ENCODE measurements at regions not wholly inside any gene's neighbourhood (a gene's known extent, or its start where the extent isn't known, plus 50 kb on each side); places are given as distances from the start of the nearest gene placed in this dataset.

- no peak overlapping the region for H3K27ac Mint-ChIP-seq
- no peak for DNase-seq (ENCODE audit: low spot score in 2 of 2, unreplicated experiment in 2 of 2)
- peaks cover 5% of the 10 kb centered on the region for H3K4me1 Mint-ChIP-seq
- no peaks in the 10 kb centered on the region for H3K36me3 Mint-ChIP-seq
- no peaks in the 10 kb centered on the region for H3K9me3 Mint-ChIP-seq
- H3K27me3 Mint-ChIP-seq (ENCODE audit: low read depth): peaks cover 57% of the 10 kb centered on the region
- TF ChIP-seq CTCF (IDR thresholded peaks at IDR 0.05; ENCODE audit: unreplicated experiment): no peak
- H3K4me3 Mint-ChIP-seq: no peak overlapping the region
Measured at GRCh38 chr16:55078153-55078552, 147.5 kb downstream of the IRX5 start.

DNA sequence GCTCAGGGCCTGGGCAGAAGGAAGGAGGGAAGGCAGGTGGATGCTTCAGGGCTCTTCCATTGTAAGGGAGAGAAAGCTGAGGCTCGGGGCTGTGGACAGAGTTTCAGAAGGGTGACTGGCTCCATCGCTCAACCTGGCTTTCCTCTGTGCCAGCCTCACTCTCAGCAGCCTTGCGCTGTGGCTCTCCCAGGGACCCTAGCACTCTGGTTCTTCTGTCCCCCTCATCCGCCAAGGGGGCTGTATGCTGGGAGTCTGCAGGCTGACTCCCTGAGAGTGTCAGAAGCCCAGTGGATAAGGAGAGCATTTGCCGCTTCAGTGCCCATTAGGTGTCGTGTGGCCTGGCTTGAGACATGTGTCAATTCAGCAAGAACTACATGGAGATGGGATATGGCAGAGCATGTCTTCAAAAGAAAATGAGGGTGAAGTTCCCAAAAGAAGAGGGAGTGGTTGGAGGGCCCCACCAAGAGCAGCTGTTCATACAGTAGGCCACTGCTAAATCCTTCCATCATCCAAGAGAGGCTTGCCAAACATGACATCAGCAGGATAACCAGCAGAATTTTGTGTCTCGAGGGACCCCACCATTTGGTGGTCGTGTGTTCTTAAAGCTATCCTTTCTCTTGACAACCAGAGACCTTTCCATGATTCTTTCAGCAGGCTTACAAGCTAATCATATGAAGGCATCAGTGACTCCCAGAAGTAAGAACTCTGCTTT, 148.2 kb downstream of the IRX5 start:
- H3K4me3 Mint-ChIP-seq: no peak overlapping the region
- no peak for TF ChIP-seq CTCF (IDR thresholded peaks at IDR 0.05; ENCODE audit: unreplicated experiment)
- H3K9me3 Mint-ChIP-seq: no peaks in the 10 kb centered on the region
- H3K27ac Mint-ChIP-seq: no peak overlapping the region
- H3K36me3 Mint-ChIP-seq: no peaks in the 10 kb centered on the region
- peaks cover 61% of the 10 kb centered on the region for H3K27me3 Mint-ChIP-seq (ENCODE audit: low read depth)
- no peak for DNase-seq (ENCODE audit: low spot score in 2 of 2, unreplicated experiment in 2 of 2)
- H3K4me1 Mint-ChIP-seq: peaks cover 5% of the 10 kb centered on the region

- Mint-ChIP-seq H3K27ac (no peak overlapping the region), H3K27me3 (ENCODE audit: low read depth) (peaks cover 52% of the 10 kb centered on the region), H3K36me3 (no peaks in the 10 kb centered on the region), H3K4me1 (peaks cover 5% of the 10 kb centered on the region), H3K9me3 (no peaks in the 10 kb centered on the region), H3K4me3 (no peak overlapping the region)
- no peak for DNase-seq (ENCODE audit: low spot score in 2 of 2, unreplicated experiment in 2 of 2)
- no peak for TF ChIP-seq CTCF (IDR thresholded peaks at IDR 0.05; ENCODE audit: unreplicated experiment)
Measured at GRCh38 chr16:55081622-55082590, 151.2 kb downstream of the IRX5 start.

DNA sequence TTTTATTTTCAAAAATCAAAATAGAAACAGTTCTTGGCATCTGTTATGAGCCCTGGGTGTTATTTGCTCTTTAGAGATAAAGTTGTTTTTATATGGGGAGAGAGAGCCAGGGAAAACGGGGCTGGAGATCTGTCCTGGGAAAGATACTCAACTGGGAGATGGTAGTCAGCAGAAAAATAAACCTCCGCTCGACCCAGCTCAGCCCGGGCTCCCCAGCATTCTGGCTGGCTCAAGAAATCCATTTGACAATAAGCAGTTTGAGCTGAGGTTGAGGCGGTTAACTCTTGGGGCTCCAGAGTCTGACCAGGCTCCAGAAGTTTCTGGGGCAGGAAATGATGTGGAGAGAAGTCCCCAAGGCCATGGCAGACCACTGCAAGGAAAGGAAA, 151.9 kb downstream of the IRX5 start:
- no peak for TF ChIP-seq CTCF (IDR thresholded peaks at IDR 0.05; ENCODE audit: unreplicated experiment)
- Mint-ChIP-seq H3K4me1 (peaks cover 5% of the 10 kb centered on the region), H3K4me3 (no peak overlapping the region), H3K27ac (no peak overlapping the region), H3K27me3 (ENCODE audit: low read depth) (peaks cover 51% of the 10 kb centered on the region), H3K9me3 (no peaks in the 10 kb centered on the region), H3K36me3 (no peaks in the 10 kb centered on the region)
- DNase-seq (ENCODE audit: low spot score in 2 of 2, unreplicated experiment in 2 of 2): no peak

DNA sequence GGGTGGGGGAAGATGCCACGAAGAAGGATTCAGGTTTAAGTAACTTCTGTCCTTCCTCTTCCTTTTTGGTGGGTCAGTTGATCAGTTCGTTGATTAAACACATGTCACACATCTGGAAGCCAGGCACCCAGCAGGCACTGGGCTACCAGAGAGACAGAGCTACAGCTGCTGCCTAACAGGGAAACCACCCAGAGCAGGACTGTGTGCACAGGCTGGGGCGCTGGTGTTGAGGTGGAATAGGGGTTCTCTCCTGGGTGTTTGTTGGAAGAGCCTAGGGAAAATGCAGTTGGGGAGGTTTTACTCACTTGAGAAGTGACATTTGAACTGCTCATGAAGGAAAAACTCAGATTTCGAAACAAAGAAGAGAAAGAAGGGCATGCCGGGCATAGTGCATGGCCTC, 152.4 kb downstream of the IRX5 start:
- Mint-ChIP-seq H3K4me1 (peaks cover 5% of the 10 kb centered on the region), H3K9me3 (no peaks in the 10 kb centered on the region), H3K27me3 (ENCODE audit: low read depth) (peaks cover 52% of the 10 kb centered on the region), H3K36me3 (no peaks in the 10 kb centered on the region), H3K27ac (no peak overlapping the region), H3K4me3 (no peak overlapping the region)
- TF ChIP-seq CTCF (IDR thresholded peaks at IDR 0.05; ENCODE audit: unreplicated experiment): no peak
- no peak for DNase-seq (ENCODE audit: low spot score in 2 of 2, unreplicated experiment in 2 of 2)
